ENCODE measurements at regions not wholly inside any gene's neighbourhood (a gene's known extent, or its start where the extent isn't known, plus 50 kb on each side); places are given as distances from the start of the nearest gene placed in this dataset.

GRCh38 chr4:18445110-18445509 lies 423.6 kb upstream of the LCORL start:
- TF ChIP-seq, protein P1, sequence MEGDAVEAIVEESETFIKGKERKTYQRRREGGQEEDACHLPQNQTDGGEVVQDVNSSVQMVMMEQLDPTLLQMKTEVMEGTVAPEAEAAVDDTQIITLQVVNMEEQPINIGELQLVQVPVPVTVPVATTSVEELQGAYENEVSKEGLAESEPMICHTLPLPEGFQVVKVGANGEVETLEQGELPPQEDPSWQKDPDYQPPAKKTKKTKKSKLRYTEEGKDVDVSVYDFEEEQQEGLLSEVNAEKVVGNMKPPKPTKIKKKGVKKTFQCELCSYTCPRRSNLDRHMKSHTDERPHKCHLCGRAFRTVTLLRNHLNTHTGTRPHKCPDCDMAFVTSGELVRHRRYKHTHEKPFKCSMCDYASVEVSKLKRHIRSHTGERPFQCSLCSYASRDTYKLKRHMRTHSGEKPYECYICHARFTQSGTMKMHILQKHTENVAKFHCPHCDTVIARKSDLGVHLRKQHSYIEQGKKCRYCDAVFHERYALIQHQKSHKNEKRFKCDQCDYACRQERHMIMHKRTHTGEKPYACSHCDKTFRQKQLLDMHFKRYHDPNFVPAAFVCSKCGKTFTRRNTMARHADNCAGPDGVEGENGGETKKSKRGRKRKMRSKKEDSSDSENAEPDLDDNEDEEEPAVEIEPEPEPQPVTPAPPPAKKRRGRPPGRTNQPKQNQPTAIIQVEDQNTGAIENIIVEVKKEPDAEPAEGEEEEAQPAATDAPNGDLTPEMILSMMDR (IDR thresholded peaks at IDR 0.05), result no peak
- TF ChIP-seq POLR2AphosphoS5 (IDR thresholded peaks at IDR 0.05) (no peak), POLR2A (IDR thresholded peaks at IDR 0.05) (no peak), EP300 (IDR thresholded peaks at IDR 0.05) (no peak)
